ENCODE measurements at regions not wholly inside any gene's neighbourhood (a gene's known extent, or its start where the extent isn't known, plus 50 kb on each side); places are given as distances from the start of the nearest gene placed in this dataset.

DNA sequence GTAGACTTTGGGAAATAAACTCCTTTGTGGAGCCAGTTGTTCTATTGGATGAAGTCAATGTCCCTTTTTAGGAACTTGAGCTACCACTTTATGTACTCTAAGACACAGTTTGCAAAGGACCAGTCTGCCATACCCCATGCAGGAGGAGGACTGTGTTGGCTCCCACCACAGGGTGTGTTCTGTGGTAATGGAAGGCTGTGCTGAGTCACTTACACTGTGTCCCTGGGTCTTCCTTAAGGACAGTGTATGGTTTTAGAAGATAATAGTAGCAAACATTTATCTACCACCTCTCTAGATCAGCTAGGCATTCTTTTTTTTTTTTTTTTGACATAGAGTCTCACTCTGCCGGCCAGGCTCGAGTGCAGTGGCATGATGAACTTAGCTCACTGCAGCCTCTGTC is 184.0 kb upstream of the PGRMC2 start:
- Histone ChIP-seq H3K9me3 (ENCODE audit: control insufficient read depth, low read depth, low read length) (no peaks in the 10 kb centered on the region), H3K79me2 (ENCODE audit: control insufficient read depth, insufficient read depth, low read length) (no peaks in the 10 kb centered on the region), H2AFZ (ENCODE audit: control insufficient read depth, low read length) (no peak overlapping the region), H3K4me2 (ENCODE audit: control insufficient read depth, extremely low read depth, insufficient read depth, low read depth, low read length) (no peak overlapping the region), H4K20me1 (ENCODE audit: control insufficient read depth, extremely low read depth, insufficient read depth, low read length) (no peaks in the 10 kb centered on the region), H3K9ac (ENCODE audit: control insufficient read depth, extremely low read depth, insufficient read depth, low read length) (no peak overlapping the region), H3K4me1 (ENCODE audit: control insufficient read depth, extremely low read depth, insufficient read depth, low read length) (no peaks in the 10 kb centered on the region), H3K36me3 (ENCODE audit: control insufficient read depth in 2 of 2, extremely low read depth in 1 of 2, insufficient read depth in 2 of 2, low read length in 2 of 2) (peaks cover 0 to 1% of the 10 kb centered on the region in 2 experiments), H3K4me3 (ENCODE audit: control insufficient read depth in 2 of 3, extremely low read depth in 1 of 3, insufficient read depth in 2 of 3, low read depth in 1 of 3, low read length in 3 of 3) (no peak overlapping the region), H3K27me3 (ENCODE audit: control insufficient read depth, extremely low read depth, insufficient read depth, low read length) (no peaks in the 10 kb centered on the region), H3K27ac (ENCODE audit: control insufficient read depth, insufficient read depth, low read length) (no peak overlapping the region), H3K9me1 (ENCODE audit: control insufficient read depth, extremely low read depth, insufficient read depth, low read length) (no peaks in the 10 kb centered on the region)
- dilution Hi-C loops (cut with MboI; ENCODE audit: extremely low pct_ligation_motif_present, low sequenced_read_pairs): no loop called here
- DNase-seq (ENCODE audit: low read depth, low spot score) (no peak), FAIRE-seq (no peak)
- TF ChIP-seq, protein P1, sequence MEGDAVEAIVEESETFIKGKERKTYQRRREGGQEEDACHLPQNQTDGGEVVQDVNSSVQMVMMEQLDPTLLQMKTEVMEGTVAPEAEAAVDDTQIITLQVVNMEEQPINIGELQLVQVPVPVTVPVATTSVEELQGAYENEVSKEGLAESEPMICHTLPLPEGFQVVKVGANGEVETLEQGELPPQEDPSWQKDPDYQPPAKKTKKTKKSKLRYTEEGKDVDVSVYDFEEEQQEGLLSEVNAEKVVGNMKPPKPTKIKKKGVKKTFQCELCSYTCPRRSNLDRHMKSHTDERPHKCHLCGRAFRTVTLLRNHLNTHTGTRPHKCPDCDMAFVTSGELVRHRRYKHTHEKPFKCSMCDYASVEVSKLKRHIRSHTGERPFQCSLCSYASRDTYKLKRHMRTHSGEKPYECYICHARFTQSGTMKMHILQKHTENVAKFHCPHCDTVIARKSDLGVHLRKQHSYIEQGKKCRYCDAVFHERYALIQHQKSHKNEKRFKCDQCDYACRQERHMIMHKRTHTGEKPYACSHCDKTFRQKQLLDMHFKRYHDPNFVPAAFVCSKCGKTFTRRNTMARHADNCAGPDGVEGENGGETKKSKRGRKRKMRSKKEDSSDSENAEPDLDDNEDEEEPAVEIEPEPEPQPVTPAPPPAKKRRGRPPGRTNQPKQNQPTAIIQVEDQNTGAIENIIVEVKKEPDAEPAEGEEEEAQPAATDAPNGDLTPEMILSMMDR (optimal IDR thresholded peaks at IDR 0.05 in 1 of 3, IDR thresholded peaks at IDR 0.05 in 1 of 3, conservative IDR thresholded peaks at IDR 0.05 in 1 of 3; ENCODE audit: extremely low read depth in 1 of 3, insufficient read depth in 2 of 3, low read length in 3 of 3): no peak
- no peak for TF ChIP-seq EZH2 (IDR thresholded peaks at IDR 0.05; ENCODE audit: low read length)

DNA sequence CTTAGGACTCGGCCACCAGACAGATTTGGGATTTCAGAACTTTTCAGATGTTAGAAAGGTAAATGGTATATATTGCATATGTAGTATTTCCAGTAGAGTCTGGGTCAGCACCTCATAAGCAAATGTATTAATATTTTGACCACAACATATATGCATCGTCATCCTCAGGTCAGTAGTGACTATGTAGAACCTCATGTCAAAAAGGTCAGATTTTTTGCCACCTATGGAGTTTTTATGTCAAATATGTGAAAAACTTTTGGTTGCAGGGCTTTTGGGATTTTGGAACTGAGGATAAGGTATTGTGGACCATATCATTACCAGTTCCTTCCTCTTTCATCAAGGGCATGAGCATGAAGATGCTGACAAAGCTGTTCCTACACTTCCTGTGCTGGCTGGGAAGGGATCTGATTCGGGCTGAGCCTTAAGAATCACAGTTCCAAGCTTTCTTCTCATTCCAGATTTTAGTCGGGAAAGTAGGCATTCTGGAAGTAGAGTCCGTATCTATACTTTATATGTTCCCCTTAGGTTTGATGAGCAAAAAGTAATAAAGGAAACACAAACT is 183.0 kb upstream of the PGRMC2 start:
- dilution Hi-C loops (cut with MboI; ENCODE audit: extremely low pct_ligation_motif_present, low sequenced_read_pairs): no loop called here
- Histone ChIP-seq H3K9me1 (ENCODE audit: control insufficient read depth, extremely low read depth, insufficient read depth, low read length) (no peaks in the 10 kb centered on the region), H3K9ac (ENCODE audit: control insufficient read depth, extremely low read depth, insufficient read depth, low read length) (no peak overlapping the region), H3K4me3 (ENCODE audit: control insufficient read depth in 2 of 3, extremely low read depth in 1 of 3, insufficient read depth in 2 of 3, low read depth in 1 of 3, low read length in 3 of 3) (no peak overlapping the region), H2AFZ (ENCODE audit: control insufficient read depth, low read length) (no peak overlapping the region), H3K36me3 (ENCODE audit: control insufficient read depth in 2 of 2, extremely low read depth in 1 of 2, insufficient read depth in 2 of 2, low read length in 2 of 2) (peaks cover 0 to 1% of the 10 kb centered on the region in 2 experiments), H4K20me1 (ENCODE audit: control insufficient read depth, extremely low read depth, insufficient read depth, low read length) (no peaks in the 10 kb centered on the region), H3K4me1 (ENCODE audit: control insufficient read depth, extremely low read depth, insufficient read depth, low read length) (no peaks in the 10 kb centered on the region), H3K27ac (ENCODE audit: control insufficient read depth, insufficient read depth, low read length) (no peak overlapping the region), H3K9me3 (ENCODE audit: control insufficient read depth, low read depth, low read length) (no peaks in the 10 kb centered on the region), H3K4me2 (ENCODE audit: control insufficient read depth, extremely low read depth, insufficient read depth, low read depth, low read length) (no peak overlapping the region), H3K27me3 (ENCODE audit: control insufficient read depth, extremely low read depth, insufficient read depth, low read length) (no peaks in the 10 kb centered on the region), H3K79me2 (ENCODE audit: control insufficient read depth, insufficient read depth, low read length) (no peaks in the 10 kb centered on the region)
- FAIRE-seq (no peak), DNase-seq (ENCODE audit: low read depth, low spot score) (no peak)
- no peak for TF ChIP-seq EZH2 (IDR thresholded peaks at IDR 0.05; ENCODE audit: low read length)

All from keratinocyte (primary cell).